GM19193 (cell line): ENCODE measurements at regions not wholly inside any gene's neighbourhood (a gene's known extent, or its start where the extent isn't known, plus 50 kb on each side); places are given as distances from the start of the nearest gene placed in this dataset.

ENCODE experiments used
- POLR2A ChIP-seq: IDR thresholded peaks from 4 replicates; pipeline ENCODE4 v1.6.1; 2011; ENCODE audit not compliant: insufficient read depth, insufficient read length; ENCODE audit errors: extremely low read depth

GRCh38 chr2:41410011-41410410 is 637.8 kb upstream of the PKDCC start:
- no peak for TF ChIP-seq POLR2A

GRCh38 chr2:41413813-41414485 is 633.9 kb upstream of the PKDCC start:
- TF ChIP-seq POLR2A, result no peak

- no peak for TF ChIP-seq POLR2A
These were observed 633.2 kb upstream of the PKDCC start for GRCh38 chr2:41414486-41415230.

- TF ChIP-seq POLR2A, result no peak
These were observed 630.3 kb upstream of the PKDCC start for GRCh38 chr2:41417511-41417910.

- no peak for TF ChIP-seq POLR2A
These were observed 627.6 kb upstream of the PKDCC start for GRCh38 chr2:41420219-41420618.

GRCh38 chr2:41420872-41421271 is 626.9 kb upstream of the PKDCC start:
- TF ChIP-seq POLR2A, result no peak

- TF ChIP-seq POLR2A, result no peak
These were observed 616.1 kb upstream of the PKDCC start for GRCh38 chr2:41431756-41432155.

- no peak for TF ChIP-seq POLR2A
These were observed 615.4 kb upstream of the PKDCC start for GRCh38 chr2:41432459-41432858.

GRCh38 chr2:41434991-41435390 is 612.8 kb upstream of the PKDCC start:
- TF ChIP-seq POLR2A, result no peak

- TF ChIP-seq POLR2A, result no peak
These were observed 605.9 kb upstream of the PKDCC start for GRCh38 chr2:41441958-41442357.

- no peak for TF ChIP-seq POLR2A
These were observed 602.0 kb upstream of the PKDCC start for GRCh38 chr2:41445865-41446264.

- no peak for TF ChIP-seq POLR2A
These were observed 601.6 kb upstream of the PKDCC start for GRCh38 chr2:41446266-41446665.

GRCh38 chr2:41448221-41448620 is 599.6 kb upstream of the PKDCC start:
- TF ChIP-seq POLR2A, result no peak

GRCh38 chr2:41457026-41457425 is 590.8 kb upstream of the PKDCC start:
- TF ChIP-seq POLR2A, result no peak

- no peak for TF ChIP-seq POLR2A
These were observed 587.2 kb upstream of the PKDCC start for GRCh38 chr2:41460661-41461060.

GRCh38 chr2:41464395-41464794 is 583.4 kb upstream of the PKDCC start:
- no peak for TF ChIP-seq POLR2A
